Esophagus muscularis mucosa (tissue), 4 donors: ENCODE measurements at regions not wholly inside any gene's neighbourhood (a gene's known extent, or its start where the extent isn't known, plus 50 kb on each side); places are given as distances from the start of the nearest gene placed in this dataset.

Experiments
- DNase-seq: peaks from one replicate; pipeline ENCODE4 v3.0.0-alpha.2; 2017; ENCODE audit errors: extremely low spot score
- H3K27ac ChIP-seq, 4 donors: fragments of 200-600 bp; sonication (generic); replicated peaks in 1 of 4; 1 replicate in 3 of 4; 2 replicates in 1 of 4; pipeline ENCODE4 v1.5.1; 2016 to 2019; ENCODE audit warnings: mild to moderate bottlenecking in 1 of 4
- H3K27me3 ChIP-seq, 4 donors: fragments of 200-600 bp; sonication (generic); one replicate each; pipeline versions ENCODE4 v1.5.1 to v1.6.0; 2016 to 2019
- H3K36me3 ChIP-seq, 4 donors: fragments of 200-600 bp; sonication (generic); one replicate each; pipeline ENCODE4 v1.5.1; 2016 to 2019
- H3K4me1 ChIP-seq, 4 donors: fragments of 200-600 bp; sonication (generic); one replicate each; pipeline ENCODE4 v1.5.1; 2016 to 2019
- H3K4me3 ChIP-seq, 4 donors: fragments of 200-600 bp; sonication (generic); 1 replicate in 2 of 4; 2 replicates in 2 of 4; pipeline ENCODE4 v1.5.1; 2016 to 2019; ENCODE audit warnings: mild to moderate bottlenecking in 4 of 4, moderate library complexity in 1 of 4
- H3K9me3 ChIP-seq, 4 donors: fragments of 200-600 bp; sonication (generic); 1 replicate in 3 of 4; 2 replicates in 1 of 4; pipeline ENCODE4 v1.5.1; 2016 to 2019
- CTCF ChIP-seq, 3 experiments: fragments of 200-600 bp in 2 of 3; fragments of 450-650 bp in 1 of 3; sonication (generic) in 2 of 3; IDR thresholded peaks; one replicate each; pipeline ENCODE4 v1.5.1; 2017 to 2019; ENCODE audit warnings: antibody characterized with exemption in 3 of 3, mild to moderate bottlenecking in 2 of 3, moderate library complexity in 1 of 3
- EP300 ChIP-seq: sonication (generic); formaldehyde crosslinking; IDR thresholded peaks from one replicate; pipeline ENCODE4 v1.6.1; 2017; ENCODE audit warnings: antibody characterized with exemption
- POLR2A ChIP-seq: fragments of 450-650 bp; IDR thresholded peaks from one replicate; pipeline ENCODE4 v1.6.1; 2017; ENCODE audit warnings: antibody characterized with exemption, moderate library complexity, mild to moderate bottlenecking, low read depth
- POLR2AphosphoS5 ChIP-seq, 2 donors: sonication (generic); formaldehyde crosslinking; IDR thresholded peaks; one replicate each; pipeline ENCODE4 v1.6.1; 2017; ENCODE audit warnings: antibody characterized with exemption in 2 of 2
- WGBS: methylation state at CpG from one replicate; pipeline ENCODE4 v1.1.5; 2018; 5-methylcytosine and 5-hydroxymethylcytosine counted together
- intact Hi-C: fragments of 100-400 bp; cut with DNase I; formaldehyde crosslinking; loops from one replicate; pipeline ENCODE4 v1.15.1; 2023

GRCh38 chr5:85069659-85070640 lies 685.3 kb upstream of the EDIL3 start:
- no peaks in the 10 kb centered on the region for H3K36me3 ChIP-seq
- intact Hi-C loops: no loop called here
- H3K27ac ChIP-seq: no peak overlapping the region
- no peaks in the 10 kb centered on the region for H3K4me1 ChIP-seq
- TF ChIP-seq CTCF (IDR thresholded peaks at IDR 0.05) (no peak), POLR2AphosphoS5 (IDR thresholded peaks at IDR 0.05) (no peak), POLR2A (no peak), EP300 (no peak)
- WGBS: 94% methylated on average over 8 of the region's 8 CpGs
- no peak for DNase-seq
- no peaks in the 10 kb centered on the region for H3K9me3 ChIP-seq
- no peaks in the 10 kb centered on the region for H3K27me3 ChIP-seq
- H3K4me3 ChIP-seq: no peak overlapping the region

- DNase-seq: no peak
- H3K4me1 ChIP-seq: no peaks in the 10 kb centered on the region
- no peaks in the 10 kb centered on the region for H3K27me3 ChIP-seq
- no peaks in the 10 kb centered on the region for H3K9me3 ChIP-seq
- H3K27ac ChIP-seq: no peak overlapping the region
- H3K4me3 ChIP-seq: no peak overlapping the region
- TF ChIP-seq EP300 (no peak), POLR2A (no peak), CTCF (IDR thresholded peaks at IDR 0.05) (no peak), POLR2AphosphoS5 (IDR thresholded peaks at IDR 0.05) (no peak)
- intact Hi-C loops: no loop called here
- no peaks in the 10 kb centered on the region for H3K36me3 ChIP-seq
Observed at GRCh38 chr5:85077581-85077980, 692.9 kb upstream of the EDIL3 start.

GRCh38 chr5:85096421-85096820 lies 711.7 kb upstream of the EDIL3 start:
- Histone ChIP-seq H3K27ac (no peak overlapping the region), H3K27me3 (no peaks in the 10 kb centered on the region), H3K36me3 (no peaks in the 10 kb centered on the region), H3K4me3 (no peak overlapping the region), H3K4me1 (no peaks in the 10 kb centered on the region), H3K9me3 (no peaks in the 10 kb centered on the region)
- intact Hi-C loops: no loop called here
- 95% methylated on average over 2 of the region's 2 CpGs for WGBS
- TF ChIP-seq POLR2A (no peak), CTCF (IDR thresholded peaks at IDR 0.05) (no peak), EP300 (no peak), POLR2AphosphoS5 (IDR thresholded peaks at IDR 0.05) (no peak)
- DNase-seq: no peak

GRCh38 chr5:85108471-85108870 lies 723.8 kb upstream of the EDIL3 start:
- Histone ChIP-seq H3K27ac (no peak overlapping the region), H3K4me1 (no peaks in the 10 kb centered on the region), H3K9me3 (peaks cover 0 to 6% (median 0%) of the 10 kb centered on the region in 4 donors), H3K4me3 (no peak overlapping the region), H3K36me3 (no peaks in the 10 kb centered on the region), H3K27me3 (no peaks in the 10 kb centered on the region)
- DNase-seq: no peak
- WGBS: 48% methylated on average over 1 of the region's 1 CpG
- TF ChIP-seq EP300: no peak
- intact Hi-C loops: no loop called here

- no peak for DNase-seq
- H3K36me3 ChIP-seq: no peaks in the 10 kb centered on the region
- intact Hi-C loops: no loop called here
Observed at GRCh38 chr5:85109616-85110015, 724.9 kb upstream of the EDIL3 start.

More at GRCh38 chr5:85109616-85110015, 724.9 kb upstream of the EDIL3 start:
- 94% methylated on average over 1 of the region's 1 CpG for WGBS
- H3K27me3 ChIP-seq: no peaks in the 10 kb centered on the region
- no peaks in the 10 kb centered on the region for H3K4me1 ChIP-seq
- no peak overlapping the region for H3K4me3 ChIP-seq
- peaks cover 0 to 6% (median 0%) of the 10 kb centered on the region in 4 donors for H3K9me3 ChIP-seq
- no peak overlapping the region for H3K27ac ChIP-seq
- TF ChIP-seq CTCF (IDR thresholded peaks at IDR 0.05): no peak
- TF ChIP-seq EP300: no peak
- TF ChIP-seq POLR2AphosphoS5 (IDR thresholded peaks at IDR 0.05): no peak
- no peak for TF ChIP-seq POLR2A
